Breast epithelium (tissue), 4 donors: ENCODE measurements at regions not wholly inside any gene's neighbourhood (a gene's known extent, or its start where the extent isn't known, plus 50 kb on each side); places are given as distances from the start of the nearest gene placed in this dataset.

Source experiments
- DNase-seq, 2 donors: peaks; one replicate each; pipeline ENCODE4 v3.0.0-alpha.2; 2019; ENCODE audit warnings: low spot score in 2 of 2
- H3K27ac ChIP-seq, 2 donors: fragments of 200-600 bp; sonication (generic) in 1 of 2; one replicate each; pipeline ENCODE4 v1.5.1; 2016 to 2019; ENCODE audit warnings: mild to moderate bottlenecking in 1 of 2
- H3K27me3 ChIP-seq, 2 donors: fragments of 200-600 bp; sonication (generic) in 1 of 2; one replicate each; pipeline versions ENCODE4 v1.5.1 to v1.6.0; 2017 to 2019; ENCODE audit warnings: control low read depth in 1 of 2, mild to moderate bottlenecking in 1 of 2
- H3K36me3 ChIP-seq: fragments of 200-600 bp; one replicate; pipeline ENCODE4 v1.5.1; 2019
- H3K4me1 ChIP-seq, 2 donors: fragments of 200-600 bp; sonication (generic); one replicate each; pipeline ENCODE4 v1.5.1; 2016 to 2019; ENCODE audit warnings: control low read depth in 1 of 2
- H3K4me3 ChIP-seq, 3 donors: fragments of 200-600 bp; sonication (generic); 1 replicate in 2 of 3; 2 replicates in 1 of 3; pipeline ENCODE4 v1.5.1; 2016 to 2019; ENCODE audit warnings: mild to moderate bottlenecking in 3 of 3, moderate library complexity in 2 of 3
- H3K9me3 ChIP-seq, 2 donors: fragments of 200-600 bp; sonication (generic) in 1 of 2; one replicate each; pipeline ENCODE4 v1.5.1; 2016 to 2019; ENCODE audit warnings: control low read depth in 1 of 2
- CTCF ChIP-seq, 3 donors: fragments of 450-650 bp; IDR thresholded peaks; one replicate each; pipeline ENCODE4 v1.5.1; 2016 to 2017; ENCODE audit warnings: antibody characterized with exemption in 3 of 3, mild to moderate bottlenecking in 3 of 3, moderate library complexity in 3 of 3
- POLR2A ChIP-seq: fragments of 450-650 bp; IDR thresholded peaks from one replicate; pipeline ENCODE4 v1.6.1; 2016; ENCODE audit warnings: antibody characterized with exemption, mild to moderate bottlenecking, moderate library complexity
- POLR2AphosphoS5 ChIP-seq, 3 donors: sonication (generic); formaldehyde crosslinking; IDR thresholded peaks; one replicate each; pipeline ENCODE4 v1.6.1; 2017; ENCODE audit warnings: antibody characterized with exemption in 3 of 3
- intact Hi-C: fragments of 100-400 bp; cut with DNase I; formaldehyde crosslinking; loops from one replicate; pipeline ENCODE4 v1.15.1; 2023; ENCODE audit warnings: low total_unique reads

DNA sequence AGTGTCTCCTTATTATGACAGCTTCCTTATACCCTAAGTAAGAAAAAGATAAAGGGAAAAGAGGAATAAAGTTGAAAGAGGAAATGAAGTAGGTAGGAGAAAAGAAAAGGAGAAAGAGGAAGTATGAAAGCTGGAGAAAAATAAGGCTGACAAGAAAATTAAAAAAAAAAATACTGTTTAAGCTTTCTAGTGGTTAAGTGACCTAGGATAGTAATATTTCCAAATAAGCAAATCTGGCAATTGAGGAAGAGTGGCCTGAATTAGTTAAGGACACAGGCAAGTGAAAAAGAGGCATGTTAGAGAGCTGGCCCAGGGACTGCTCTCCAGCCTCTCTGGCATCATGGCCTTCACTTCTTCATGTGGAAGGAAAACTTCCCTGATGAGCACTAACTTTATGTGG, 76.5 kb upstream of the ADGRF1 start:
- H3K27me3 ChIP-seq, result no peaks in the 10 kb centered on the region
- no peak overlapping the region for H3K4me3 ChIP-seq
- no peak for TF ChIP-seq POLR2AphosphoS5 (IDR thresholded peaks at IDR 0.05)
- TF ChIP-seq POLR2A, result no peak
- TF ChIP-seq CTCF (IDR thresholded peaks at IDR 0.05), result no peak
- H3K9me3 ChIP-seq, result no peaks in the 10 kb centered on the region
- intact Hi-C loops, result no loop called here
- H3K4me1 ChIP-seq, result no peaks in the 10 kb centered on the region
- H3K36me3 ChIP-seq, result no peaks in the 10 kb centered on the region
- DNase-seq, result no peak
- no peak overlapping the region for H3K27ac ChIP-seq

- no peaks in the 10 kb centered on the region for H3K27me3 ChIP-seq
- intact Hi-C loops, result no loop called here
- H3K27ac ChIP-seq, result no peak overlapping the region
- DNase-seq, result no peak
- no peaks in the 10 kb centered on the region for H3K4me1 ChIP-seq
- H3K4me3 ChIP-seq, result no peak overlapping the region
- no peaks in the 10 kb centered on the region for H3K36me3 ChIP-seq
- H3K9me3 ChIP-seq, result no peaks in the 10 kb centered on the region
- TF ChIP-seq POLR2A (no peak), POLR2AphosphoS5 (IDR thresholded peaks at IDR 0.05) (no peak)
Observed at GRCh38 chr6:47117314-47117713, 75.2 kb upstream of the ADGRF1 start.

- TF ChIP-seq POLR2AphosphoS5 (IDR thresholded peaks at IDR 0.05) (no peak), POLR2A (no peak), CTCF (IDR thresholded peaks at IDR 0.05) (no peak)
- Histone ChIP-seq H3K27me3 (no peaks in the 10 kb centered on the region), H3K27ac (no peak overlapping the region), H3K4me3 (no peak overlapping the region), H3K36me3 (no peaks in the 10 kb centered on the region), H3K4me1 (no peaks in the 10 kb centered on the region), H3K9me3 (no peaks in the 10 kb centered on the region)
- no peak for DNase-seq
- intact Hi-C loops, result no loop called here
Observed at GRCh38 chr6:47116606-47117005, 74.5 kb upstream of the ADGRF1 start.

DNA sequence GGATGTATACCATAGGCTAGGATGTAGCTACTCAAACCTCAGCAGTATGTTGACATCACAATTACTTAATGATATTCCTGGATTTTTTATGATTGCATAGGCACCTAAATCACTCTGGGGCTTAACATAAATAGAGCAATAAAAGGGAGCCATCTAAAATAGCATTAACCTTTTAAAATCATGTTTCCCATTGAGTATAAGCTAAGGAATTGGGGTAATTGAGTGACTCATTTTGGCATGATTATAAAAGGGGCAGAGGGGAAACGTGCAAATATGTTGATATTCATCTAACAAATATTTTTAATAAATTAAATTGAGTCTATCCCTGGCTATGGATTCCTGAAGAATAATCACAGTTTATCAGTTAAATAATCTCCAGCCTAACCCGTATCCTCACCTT, 74.0 kb upstream of the ADGRF1 start:
- no peaks in the 10 kb centered on the region for H3K36me3 ChIP-seq
- DNase-seq, result no peak
- H3K4me3 ChIP-seq, result no peak overlapping the region
- no peak overlapping the region for H3K27ac ChIP-seq
- no peaks in the 10 kb centered on the region for H3K4me1 ChIP-seq
- no peaks in the 10 kb centered on the region for H3K27me3 ChIP-seq
- intact Hi-C loops, result no loop called here
- TF ChIP-seq POLR2A (no peak), CTCF (IDR thresholded peaks at IDR 0.05) (no peak), POLR2AphosphoS5 (IDR thresholded peaks at IDR 0.05) (no peak)
- H3K9me3 ChIP-seq, result no peaks in the 10 kb centered on the region

DNA sequence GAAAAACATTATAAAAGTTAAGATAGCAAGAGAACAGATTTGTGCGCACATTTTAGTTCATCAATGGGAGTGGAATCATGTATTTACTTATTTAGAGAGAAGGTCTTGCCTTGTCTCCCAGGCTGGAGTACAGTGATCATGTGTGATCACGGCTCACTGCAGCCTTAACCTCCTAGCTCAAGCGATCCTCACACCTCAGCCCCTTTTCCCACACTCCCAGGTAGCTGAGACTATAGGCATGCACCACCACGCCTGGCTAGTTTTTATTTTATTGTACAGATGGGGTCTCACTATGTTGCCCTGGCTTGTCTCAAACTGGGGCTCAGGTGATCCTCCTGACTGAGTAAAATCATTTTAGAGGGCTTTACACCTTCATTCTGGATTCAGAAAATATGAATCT, 72.3 kb upstream of the ADGRF1 start:
- TF ChIP-seq POLR2A (no peak), CTCF (IDR thresholded peaks at IDR 0.05) (no peak), POLR2AphosphoS5 (IDR thresholded peaks at IDR 0.05) (no peak)

GRCh38 chr6:47112317-47112716, 70.2 kb upstream of the ADGRF1 start:
- H3K27ac ChIP-seq, result no peak overlapping the region
- H3K27me3 ChIP-seq, result no peaks in the 10 kb centered on the region
- no peaks in the 10 kb centered on the region for H3K4me1 ChIP-seq
- H3K36me3 ChIP-seq, result no peaks in the 10 kb centered on the region
- H3K4me3 ChIP-seq, result no peak overlapping the region
- DNase-seq, result no peak
- intact Hi-C loops, result no loop called here
- no peaks in the 10 kb centered on the region for H3K9me3 ChIP-seq
- TF ChIP-seq POLR2AphosphoS5 (IDR thresholded peaks at IDR 0.05) (no peak), CTCF (IDR thresholded peaks at IDR 0.05) (no peak), POLR2A (no peak)

More for the DNA sequence above, 72.3 kb upstream of the ADGRF1 start:
- no peaks in the 10 kb centered on the region for H3K27me3 ChIP-seq
- no peaks in the 10 kb centered on the region for H3K9me3 ChIP-seq
- no peaks in the 10 kb centered on the region for H3K4me1 ChIP-seq
- H3K4me3 ChIP-seq, result no peak overlapping the region
- H3K27ac ChIP-seq, result no peak overlapping the region
- intact Hi-C loops, result no loop called here
- no peaks in the 10 kb centered on the region for H3K36me3 ChIP-seq
- DNase-seq, result no peak
